Keratinocyte (primary cell): ENCODE measurements at regions not wholly inside any gene's neighbourhood (a gene's known extent, or its start where the extent isn't known, plus 50 kb on each side); places are given as distances from the start of the nearest gene placed in this dataset.

Experiments used
- DNase-seq: peaks from one replicate; pipeline ENCODE4 v3.0.0-alpha.2; 2011; ENCODE audit warnings: low read depth, missing footprints, low spot score
- FAIRE-seq: peaks from 2 replicates; lab custom pipeline; 2011; peaks lifted over from hg19 to GRCh38; lab: Jason Lieb, UNC
- H2AFZ ChIP-seq: 2 replicates; pipeline ENCODE4 v1.6.0; 2012; ENCODE audit warnings: low read length, control low read depth, inconsistent platforms; ENCODE audit not compliant: control insufficient read depth
- H3K27ac ChIP-seq: 2 replicates; pipeline ENCODE4 v1.5.1; 2011; ENCODE audit warnings: low read length; ENCODE audit not compliant: control insufficient read depth, insufficient read depth
- H3K27me3 ChIP-seq: 3 replicates; pipeline ENCODE4 v1.6.0; 2011; ENCODE audit warnings: low read length; ENCODE audit not compliant: control insufficient read depth, insufficient read depth; ENCODE audit errors: extremely low read depth
- H3K36me3 ChIP-seq, 2 experiments: 2 replicates in 1 of 2; 3 replicates in 1 of 2; pipeline ENCODE4 v1.5.1; 2011; ENCODE audit warnings: low read length in 2 of 2, mild to moderate bottlenecking in 1 of 2; ENCODE audit not compliant: control insufficient read depth in 2 of 2, insufficient read depth in 2 of 2; ENCODE audit errors: extremely low read depth in 1 of 2
- H3K4me1 ChIP-seq: 3 replicates; pipeline ENCODE4 v1.5.1; 2011; ENCODE audit warnings: low read length; ENCODE audit not compliant: control insufficient read depth, insufficient read depth; ENCODE audit errors: extremely low read depth
- H3K4me2 ChIP-seq: 3 replicates; pipeline ENCODE4 v1.6.0; 2011; ENCODE audit warnings: low read depth, low read length; ENCODE audit not compliant: control insufficient read depth, insufficient read depth; ENCODE audit errors: extremely low read depth
- H3K4me3 ChIP-seq, 3 experiments: fragments of 200-600 bp in 1 of 3; sonication (generic) in 1 of 3; 2 replicates in 2 of 3; 3 replicates in 1 of 3; pipeline ENCODE4 v1.5.1; 2011 to 2016; ENCODE audit warnings: low read length in 3 of 3, mild to moderate bottlenecking in 3 of 3, control low read depth in 2 of 3, inconsistent platforms in 1 of 3, low read depth in 1 of 3, mixed read lengths in 1 of 3, mixed run types in 1 of 3, moderate library complexity in 1 of 3; ENCODE audit not compliant: control insufficient read depth in 2 of 3, insufficient read depth in 2 of 3; ENCODE audit errors: extremely low read depth in 1 of 3
- H3K79me2 ChIP-seq: 2 replicates; pipeline ENCODE4 v1.6.0; 2012; ENCODE audit warnings: low read length; ENCODE audit not compliant: control insufficient read depth, insufficient read depth
- H3K9ac ChIP-seq: 3 replicates; pipeline ENCODE4 v1.6.0; 2011; ENCODE audit warnings: low read length; ENCODE audit not compliant: control insufficient read depth, insufficient read depth; ENCODE audit errors: extremely low read depth
- H3K9me1 ChIP-seq: 3 replicates; pipeline ENCODE4 v1.6.0; 2011; ENCODE audit warnings: low read length; ENCODE audit not compliant: control insufficient read depth, insufficient read depth; ENCODE audit errors: extremely low read depth
- H3K9me3 ChIP-seq: 2 replicates; pipeline ENCODE4 v1.5.1; 2012; ENCODE audit warnings: low read depth, low read length; ENCODE audit not compliant: control insufficient read depth
- H4K20me1 ChIP-seq: 3 replicates; pipeline ENCODE4 v1.6.0; 2011; ENCODE audit warnings: low read length; ENCODE audit not compliant: control insufficient read depth, insufficient read depth; ENCODE audit errors: extremely low read depth
- EZH2 ChIP-seq: IDR thresholded peaks from one replicate; pipeline ENCODE4 v1.6.1; 2012; ENCODE audit warnings: inconsistent platforms, mild to moderate bottlenecking, low read length, moderate library complexity
- dilution Hi-C: fragments of 300-500 bp; cut with MboI; formaldehyde crosslinking; loops from one replicate; pipeline ENCODE4 v1.7.0; 2020; ENCODE audit warnings: low sequenced_read_pairs; ENCODE audit not compliant: extremely low pct_ligation_motif_present
- TF ChIP-seq, protein P1 (sequence below), 3 experiments: IDR thresholded peaks in 1 of 3; conservative IDR thresholded peaks in 1 of 3; optimal IDR thresholded peaks in 1 of 3; 2 replicates in 2 of 3; 3 replicates in 1 of 3; pipeline versions ENCODE3 to v1.5.1; 2011; ENCODE audit warnings: low read length in 3 of 3, mild to moderate bottlenecking in 3 of 3, moderate library complexity in 2 of 3, control low read depth in 1 of 3, inconsistent platforms in 1 of 3; ENCODE audit not compliant: insufficient read depth in 2 of 3; ENCODE audit errors: extremely low read depth in 1 of 3

DNA sequence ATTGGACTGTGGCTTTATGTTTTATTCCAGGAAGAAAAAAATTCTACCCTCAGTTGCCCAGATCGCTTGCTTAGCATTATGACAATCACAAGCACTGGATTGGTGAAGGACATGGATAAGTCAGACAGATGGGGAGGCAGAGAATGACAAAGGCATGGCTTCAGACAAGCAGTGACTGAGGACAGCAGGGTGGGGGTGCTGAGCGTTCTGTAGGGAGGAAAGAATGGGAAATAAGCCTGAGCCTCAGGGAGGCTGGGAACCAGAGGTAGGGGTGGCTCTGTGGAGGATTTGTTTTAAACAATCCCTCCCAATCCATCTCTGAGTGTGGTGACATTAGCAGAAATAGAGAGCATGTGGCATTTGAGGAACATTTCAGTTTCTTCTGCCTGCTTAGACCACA lies 896.9 kb downstream of the CCSER2 start:
- no peaks in the 10 kb centered on the region for H3K27me3 ChIP-seq
- no peaks in the 10 kb centered on the region for H3K36me3 ChIP-seq
- H3K9ac ChIP-seq = no peak overlapping the region
- FAIRE-seq (no peak), DNase-seq (no peak)
- H3K4me2 ChIP-seq = no peak overlapping the region
- no peaks in the 10 kb centered on the region for H3K4me1 ChIP-seq
- dilution Hi-C loops = no loop called here
- H3K79me2 ChIP-seq = no peaks in the 10 kb centered on the region
- no peaks in the 10 kb centered on the region for H4K20me1 ChIP-seq
- H2AFZ ChIP-seq = no peak overlapping the region
- TF ChIP-seq, protein P1, sequence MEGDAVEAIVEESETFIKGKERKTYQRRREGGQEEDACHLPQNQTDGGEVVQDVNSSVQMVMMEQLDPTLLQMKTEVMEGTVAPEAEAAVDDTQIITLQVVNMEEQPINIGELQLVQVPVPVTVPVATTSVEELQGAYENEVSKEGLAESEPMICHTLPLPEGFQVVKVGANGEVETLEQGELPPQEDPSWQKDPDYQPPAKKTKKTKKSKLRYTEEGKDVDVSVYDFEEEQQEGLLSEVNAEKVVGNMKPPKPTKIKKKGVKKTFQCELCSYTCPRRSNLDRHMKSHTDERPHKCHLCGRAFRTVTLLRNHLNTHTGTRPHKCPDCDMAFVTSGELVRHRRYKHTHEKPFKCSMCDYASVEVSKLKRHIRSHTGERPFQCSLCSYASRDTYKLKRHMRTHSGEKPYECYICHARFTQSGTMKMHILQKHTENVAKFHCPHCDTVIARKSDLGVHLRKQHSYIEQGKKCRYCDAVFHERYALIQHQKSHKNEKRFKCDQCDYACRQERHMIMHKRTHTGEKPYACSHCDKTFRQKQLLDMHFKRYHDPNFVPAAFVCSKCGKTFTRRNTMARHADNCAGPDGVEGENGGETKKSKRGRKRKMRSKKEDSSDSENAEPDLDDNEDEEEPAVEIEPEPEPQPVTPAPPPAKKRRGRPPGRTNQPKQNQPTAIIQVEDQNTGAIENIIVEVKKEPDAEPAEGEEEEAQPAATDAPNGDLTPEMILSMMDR (optimal IDR thresholded peaks at IDR 0.05 in 1 of 3, IDR thresholded peaks at IDR 0.05 in 1 of 3, conservative IDR thresholded peaks at IDR 0.05 in 1 of 3; ENCODE audit: extremely low read depth in 1 of 3, insufficient read depth in 2 of 3, low read length in 3 of 3) = no peak
- TF ChIP-seq EZH2 = no peak
- no peak overlapping the region for H3K27ac ChIP-seq
- no peak overlapping the region for H3K4me3 ChIP-seq
- no peaks in the 10 kb centered on the region for H3K9me3 ChIP-seq
- H3K9me1 ChIP-seq = no peaks in the 10 kb centered on the region

DNA sequence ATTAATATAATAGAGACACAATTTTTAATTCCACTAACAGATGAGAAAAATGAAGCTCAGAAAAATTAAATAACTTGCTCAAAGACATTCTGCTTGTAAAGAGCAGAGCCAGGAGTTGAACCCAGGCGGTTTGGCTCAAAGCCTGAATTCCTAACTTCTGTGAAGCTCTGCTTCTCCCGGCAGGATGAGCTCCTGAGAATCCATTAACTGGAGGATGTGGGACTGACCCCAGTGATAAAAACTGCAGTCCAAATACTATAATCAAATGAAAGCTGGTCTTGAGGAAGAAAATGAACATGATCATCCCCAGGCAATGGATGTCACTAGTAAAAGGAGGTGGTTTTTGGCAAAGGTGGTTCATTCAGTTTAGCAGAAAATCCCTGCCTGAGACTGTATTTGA lies 898.2 kb downstream of the CCSER2 start:
- no peaks in the 10 kb centered on the region for H3K27me3 ChIP-seq
- H3K9me3 ChIP-seq = no peaks in the 10 kb centered on the region
- H3K9ac ChIP-seq = no peak overlapping the region
- FAIRE-seq (no peak), DNase-seq (no peak)
- no peaks in the 10 kb centered on the region for H3K4me1 ChIP-seq
- no peak overlapping the region for H3K27ac ChIP-seq
- dilution Hi-C loops = no loop called here
- no peak for TF ChIP-seq EZH2
- TF ChIP-seq, protein P1 (optimal IDR thresholded peaks at IDR 0.05 in 1 of 3, IDR thresholded peaks at IDR 0.05 in 1 of 3, conservative IDR thresholded peaks at IDR 0.05 in 1 of 3; ENCODE audit: extremely low read depth in 1 of 3, insufficient read depth in 2 of 3, low read length in 3 of 3) = no peak
- H4K20me1 ChIP-seq = no peaks in the 10 kb centered on the region
- H3K4me2 ChIP-seq = no peak overlapping the region
- H3K9me1 ChIP-seq = no peaks in the 10 kb centered on the region
- H3K36me3 ChIP-seq = no peaks in the 10 kb centered on the region
- H3K4me3 ChIP-seq = no peak overlapping the region
- H3K79me2 ChIP-seq = no peaks in the 10 kb centered on the region
- H2AFZ ChIP-seq = no peak overlapping the region
